Upper lobe of left lung (tissue), 4 donors: ENCODE measurements at regions not wholly inside any gene's neighbourhood (a gene's known extent, or its start where the extent isn't known, plus 50 kb on each side); places are given as distances from the start of the nearest gene placed in this dataset.

Experiments
- CTCF ChIP-seq, 6 experiments: fragments of 450-650 bp in 4 of 6; fragments of 200-600 bp in 2 of 6; sonication (generic) in 2 of 6; IDR thresholded peaks; one replicate each; pipeline ENCODE4 v1.5.1; 2016 to 2019; ENCODE audit warnings: antibody characterized with exemption in 6 of 6
- EP300 ChIP-seq, 4 donors: sonication (generic); formaldehyde crosslinking; IDR thresholded peaks; one replicate each; pipeline ENCODE4 v1.5.1; 2017; ENCODE audit warnings: antibody characterized with exemption in 4 of 4, control low read depth in 2 of 4
- POLR2A ChIP-seq, 4 donors: fragments of 450-650 bp; IDR thresholded peaks; one replicate each; pipeline ENCODE4 v1.5.1; 2016 to 2017; ENCODE audit warnings: antibody characterized with exemption in 4 of 4, mild to moderate bottlenecking in 2 of 4
- POLR2AphosphoS5 ChIP-seq, 2 donors: sonication (generic); formaldehyde crosslinking; IDR thresholded peaks; one replicate each; pipeline ENCODE4 v1.5.1; 2017; ENCODE audit warnings: antibody characterized with exemption in 2 of 2

DNA sequence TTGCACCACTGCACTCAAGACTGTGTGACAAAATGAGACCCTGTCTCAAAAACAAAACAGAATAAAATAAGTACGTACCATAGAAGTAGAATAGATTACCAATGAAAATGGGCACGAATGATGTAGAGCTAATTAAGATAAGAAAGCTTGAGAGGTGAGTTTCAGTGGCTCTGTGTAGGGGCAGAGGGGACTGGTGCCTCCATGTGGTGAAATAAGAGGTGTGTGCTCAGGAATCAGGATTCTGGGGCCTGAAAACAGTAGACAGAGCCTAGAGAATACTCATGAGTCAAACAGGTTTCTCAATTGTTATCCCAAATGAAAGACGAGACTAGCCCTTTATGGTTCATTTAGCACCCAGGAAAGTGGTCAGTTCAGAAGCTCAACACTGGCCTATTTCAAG is 1145.1 kb downstream of the FLRT2 start:
- TF ChIP-seq POLR2AphosphoS5 (IDR thresholded peaks at IDR 0.05) (no peak), CTCF (IDR thresholded peaks at IDR 0.05) (no peak), POLR2A (IDR thresholded peaks at IDR 0.05) (no peak), EP300 (IDR thresholded peaks at IDR 0.05) (no peak)
